ENCODE measurements at regions not wholly inside any gene's neighbourhood (a gene's known extent, or its start where the extent isn't known, plus 50 kb on each side); places are given as distances from the start of the nearest gene placed in this dataset.

- no peak for ATAC-seq
- Mint-ChIP-seq H3K9me3 (peaks cover 15 to 24% of the 10 kb centered on the region in 2 donors), H3K27me3 (ENCODE audit: low read depth in 2 of 2) (no peaks in the 10 kb centered on the region), H3K4me3 (no peak overlapping the region), H3K36me3 (no peaks in the 10 kb centered on the region), H3K4me1 (no peaks in the 10 kb centered on the region), H3K27ac (no peak overlapping the region)
- DNase-seq, result no peak
- 75% methylated on average over 1 of the region's 1 CpG for WGBS (ENCODE audit: insufficient coverage)
- no peak for TF ChIP-seq CTCF (IDR thresholded peaks at IDR 0.05)
- H3K27me3 ChIP-seq (ENCODE audit: control insufficient read depth, insufficient read depth, low read length), result no peaks in the 10 kb centered on the region
- H3K4me1 ChIP-seq (ENCODE audit: control insufficient read depth, insufficient read depth, low read length), result no peaks in the 10 kb centered on the region
- H3K36me3 ChIP-seq (ENCODE audit: control insufficient read depth, insufficient read depth, low read length), result no peaks in the 10 kb centered on the region
- intact Hi-C loops (cut with micrococcal nuclease), result no loop called here
- no peaks in the 10 kb centered on the region for H3K9me3 ChIP-seq (ENCODE audit: control insufficient read depth, insufficient read depth, low read length)
- H3K4me3 ChIP-seq (ENCODE audit: low read length), result no peak overlapping the region
- no peak overlapping the region for H3K27ac ChIP-seq (ENCODE audit: low read length)
These were observed 340.2 kb downstream of the GASK1B start for GRCh38 chr4:157832596-157832995.

- Histone ChIP-seq H3K4me3 (ENCODE audit: low read length) (no peak overlapping the region), H3K27me3 (ENCODE audit: control insufficient read depth, insufficient read depth, low read length) (no peaks in the 10 kb centered on the region), H3K27ac (ENCODE audit: low read length) (no peak overlapping the region), H3K4me1 (ENCODE audit: control insufficient read depth, insufficient read depth, low read length) (no peaks in the 10 kb centered on the region), H3K36me3 (ENCODE audit: control insufficient read depth, insufficient read depth, low read length) (no peaks in the 10 kb centered on the region), H3K9me3 (ENCODE audit: control insufficient read depth, insufficient read depth, low read length) (peaks cover 8% of the 10 kb centered on the region)
- H3K4me1 Mint-ChIP-seq, result no peaks in the 10 kb centered on the region
- no peaks in the 10 kb centered on the region for H3K36me3 Mint-ChIP-seq
- no peak for DNase-seq
- no peak overlapping the region for H3K27ac Mint-ChIP-seq
- H3K4me3 Mint-ChIP-seq, result no peak overlapping the region
- intact Hi-C loops (cut with micrococcal nuclease), result no loop called here
- no peak for TF ChIP-seq CTCF (IDR thresholded peaks at IDR 0.05)
- H3K27me3 Mint-ChIP-seq (ENCODE audit: low read depth in 2 of 2), result no peaks in the 10 kb centered on the region
- 92% methylated on average over 8 of the region's 8 CpGs for WGBS (ENCODE audit: insufficient coverage)
- H3K9me3 Mint-ChIP-seq, result peaks cover 19 to 24% of the 10 kb centered on the region in 2 donors
- ATAC-seq, result no peak
These were observed 348.8 kb downstream of the GASK1B start for GRCh38 chr4:157824021-157824420.

DNA sequence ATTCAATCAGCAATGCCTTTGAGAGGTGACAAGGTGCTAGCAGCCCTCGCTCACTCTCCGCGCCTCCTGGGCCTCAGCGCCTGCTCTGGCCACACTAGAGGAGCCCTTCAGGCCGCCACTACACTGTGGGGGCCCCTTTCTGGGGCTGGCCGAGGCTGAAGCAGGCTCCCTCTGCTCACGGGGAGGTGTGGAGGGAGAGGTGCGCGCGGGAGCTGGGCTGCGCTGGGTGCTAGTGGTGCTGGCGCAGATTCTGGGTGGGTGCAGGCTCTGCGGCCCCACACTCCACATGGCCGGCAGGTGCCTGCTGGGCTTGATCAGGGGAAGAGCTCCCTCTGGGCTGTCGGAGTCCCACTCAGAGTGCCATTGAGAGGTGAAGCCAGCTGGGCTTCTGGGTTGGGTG, 351.0 kb downstream of the GASK1B start:
- Histone ChIP-seq H3K36me3 (ENCODE audit: control insufficient read depth, insufficient read depth, low read length) (no peaks in the 10 kb centered on the region), H3K4me3 (ENCODE audit: low read length) (no peak overlapping the region), H3K27me3 (ENCODE audit: control insufficient read depth, insufficient read depth, low read length) (no peaks in the 10 kb centered on the region), H3K4me1 (ENCODE audit: control insufficient read depth, insufficient read depth, low read length) (no peaks in the 10 kb centered on the region), H3K9me3 (ENCODE audit: control insufficient read depth, insufficient read depth, low read length) (peaks cover 8% of the 10 kb centered on the region), H3K27ac (ENCODE audit: low read length) (no peak overlapping the region)
- Mint-ChIP-seq H3K9me3 (peaks cover 9 to 14% of the 10 kb centered on the region in 2 donors), H3K27ac (no peak overlapping the region), H3K36me3 (no peaks in the 10 kb centered on the region), H3K4me1 (no peaks in the 10 kb centered on the region), H3K27me3 (ENCODE audit: low read depth in 2 of 2) (no peaks in the 10 kb centered on the region), H3K4me3 (no peak overlapping the region)
- ATAC-seq (no peak), DNase-seq (no peak)
- intact Hi-C loops (cut with micrococcal nuclease), result no loop called here
- WGBS (ENCODE audit: insufficient coverage), result 87% methylated on average over 15 of the region's 15 CpGs
- no peak for TF ChIP-seq CTCF (IDR thresholded peaks at IDR 0.05)

DNA sequence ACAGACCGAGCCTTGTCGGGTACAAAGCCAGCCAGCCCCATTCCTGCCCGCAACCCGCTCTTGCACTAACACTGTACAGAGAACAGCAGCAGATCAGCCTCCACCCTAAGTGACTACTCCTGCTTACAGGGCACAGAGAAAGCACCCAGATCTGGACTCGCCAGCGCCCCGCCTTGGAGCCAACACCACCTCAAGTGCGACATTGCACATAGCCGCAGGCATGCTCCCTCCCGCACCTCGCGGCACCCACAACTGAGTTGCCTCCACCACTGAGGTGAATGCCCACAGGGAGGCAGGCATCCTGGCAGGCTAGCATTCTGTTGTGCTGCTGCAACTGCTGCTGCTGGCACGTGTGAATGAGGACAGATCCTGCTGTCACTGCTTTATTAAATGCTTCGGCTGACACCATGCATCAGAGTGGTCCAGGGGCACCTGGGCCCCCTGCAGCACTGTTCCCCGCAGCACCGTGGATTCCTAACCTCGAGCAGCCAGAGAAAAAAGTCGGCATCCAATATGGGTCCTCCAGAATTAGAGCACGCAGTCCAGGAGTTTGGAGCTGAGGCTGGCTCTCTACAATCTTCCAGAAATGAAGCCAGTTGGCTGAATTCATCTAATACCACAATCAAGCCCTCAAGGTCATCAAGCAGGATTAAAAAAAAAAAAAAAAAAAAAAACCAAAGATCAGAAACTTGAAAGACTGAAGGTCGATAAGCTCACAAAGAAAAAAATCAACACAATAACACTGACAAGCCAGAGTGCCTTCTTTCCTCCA, 352.9 kb downstream of the GASK1B start:
- H3K4me1 Mint-ChIP-seq, result no peaks in the 10 kb centered on the region
- DNase-seq, result no peak
- 91% methylated on average over 20 of the region's 20 CpGs for WGBS (ENCODE audit: insufficient coverage)

More for the DNA sequence above, 352.9 kb downstream of the GASK1B start:
- no peak overlapping the region for H3K4me3 ChIP-seq (ENCODE audit: low read length)
- no peaks in the 10 kb centered on the region for H3K36me3 Mint-ChIP-seq
- no peak for ATAC-seq
- H3K4me1 ChIP-seq (ENCODE audit: control insufficient read depth, insufficient read depth, low read length), result no peaks in the 10 kb centered on the region
- peaks cover 4 to 7% of the 10 kb centered on the region in 2 donors for H3K9me3 Mint-ChIP-seq
- peaks cover 8% of the 10 kb centered on the region for H3K9me3 ChIP-seq (ENCODE audit: control insufficient read depth, insufficient read depth, low read length)
- no peak for TF ChIP-seq CTCF (IDR thresholded peaks at IDR 0.05)
- no peaks in the 10 kb centered on the region for H3K27me3 ChIP-seq (ENCODE audit: control insufficient read depth, insufficient read depth, low read length)
- H3K27ac ChIP-seq (ENCODE audit: low read length), result no peak overlapping the region
- no peaks in the 10 kb centered on the region for H3K36me3 ChIP-seq (ENCODE audit: control insufficient read depth, insufficient read depth, low read length)
- no peak overlapping the region for H3K4me3 Mint-ChIP-seq
- no peaks in the 10 kb centered on the region for H3K27me3 Mint-ChIP-seq (ENCODE audit: low read depth in 2 of 2)
- intact Hi-C loops (cut with micrococcal nuclease), result no loop called here
- no peak overlapping the region for H3K27ac Mint-ChIP-seq
